GM12878 (cell line): ENCODE measurements at regions not wholly inside any gene's neighbourhood (a gene's known extent, or its start where the extent isn't known, plus 50 kb on each side); places are given as distances from the start of the nearest gene placed in this dataset.

Experiments used
- BMI1 ChIP-seq: fragments of 450-650 bp; IDR thresholded peaks from 2 replicates; pipeline ENCODE4 v1.6.1; 2016; ENCODE audit warnings: mild to moderate bottlenecking, moderate library complexity, borderline replicate concordance
- CREB1 ChIP-seq: IDR thresholded peaks from 2 replicates; pipeline ENCODE4 v1.6.1; 2012; ENCODE audit warnings: low read depth, mild to moderate bottlenecking, inconsistent platforms
- FOXK2 ChIP-seq: fragments of 450-650 bp; IDR thresholded peaks from 2 replicates; pipeline ENCODE4 v1.6.1; 2017; ENCODE audit warnings: mild to moderate bottlenecking, moderate library complexity
- FOXM1 ChIP-seq: IDR thresholded peaks from 2 replicates; pipeline ENCODE4 v1.6.1; 2012; ENCODE audit warnings: low read depth, mild to moderate bottlenecking, inconsistent platforms, low read length, moderate library complexity
- HDAC2 ChIP-seq: fragments of 200-600 bp; sonication (generic); IDR thresholded peaks from 2 replicates; pipeline ENCODE4 v1.6.1; 2017
- IRF4 ChIP-seq: IDR thresholded peaks from 2 replicates; pipeline ENCODE4 v1.6.1; 2011; ENCODE audit warnings: low read depth, low read length
- NFYB ChIP-seq: IDR thresholded peaks from 2 replicates; pipeline ENCODE4 v1.6.1; 2011; ENCODE audit warnings: low read depth, mild to moderate bottlenecking, low read length, improper control_type of control experiment, moderate library complexity; ENCODE audit not compliant: insufficient read depth
- PAX5 ChIP-seq: IDR thresholded peaks from 2 replicates; pipeline ENCODE4 v1.6.1; 2011; ENCODE audit warnings: low read depth, low read length, borderline replicate concordance
- TAF1 ChIP-seq: IDR thresholded peaks from 2 replicates; pipeline ENCODE4 v1.6.1; 2011; ENCODE audit warnings: mild to moderate bottlenecking, low read depth, low read length, borderline replicate concordance
- ZBED1 ChIP-seq: IDR thresholded peaks from 2 replicates; pipeline ENCODE4 v1.6.1; 2016; ENCODE audit warnings: borderline replicate concordance
- TF ChIP-seq, protein P1 (sequence below): IDR thresholded peaks from 2 replicates; pipeline ENCODE4 v1.6.1; 2012; ENCODE audit warnings: mild to moderate bottlenecking, low read depth, low read length
- TF ChIP-seq, protein P2 (sequence below): fragments of 450-650 bp; formaldehyde crosslinking; IDR thresholded peaks from 2 replicates; pipeline ENCODE4 v1.4.0; 2020; ENCODE audit warnings: mild to moderate bottlenecking, moderate library complexity
- TF ChIP-seq, protein P3 (sequence below): fragments of 450-650 bp; IDR thresholded peaks from 2 replicates; pipeline ENCODE4 v1.6.1; 2017; ENCODE audit warnings: antibody characterized with exemption, mild to moderate bottlenecking, moderate library complexity
- TF ChIP-seq, protein P4 (sequence below): fragments of 450-650 bp; formaldehyde crosslinking; IDR thresholded peaks from 2 replicates; pipeline ENCODE4 v1.5.0; 2022; ENCODE audit warnings: mild to moderate bottlenecking, missing genetic modification characterization

DNA sequence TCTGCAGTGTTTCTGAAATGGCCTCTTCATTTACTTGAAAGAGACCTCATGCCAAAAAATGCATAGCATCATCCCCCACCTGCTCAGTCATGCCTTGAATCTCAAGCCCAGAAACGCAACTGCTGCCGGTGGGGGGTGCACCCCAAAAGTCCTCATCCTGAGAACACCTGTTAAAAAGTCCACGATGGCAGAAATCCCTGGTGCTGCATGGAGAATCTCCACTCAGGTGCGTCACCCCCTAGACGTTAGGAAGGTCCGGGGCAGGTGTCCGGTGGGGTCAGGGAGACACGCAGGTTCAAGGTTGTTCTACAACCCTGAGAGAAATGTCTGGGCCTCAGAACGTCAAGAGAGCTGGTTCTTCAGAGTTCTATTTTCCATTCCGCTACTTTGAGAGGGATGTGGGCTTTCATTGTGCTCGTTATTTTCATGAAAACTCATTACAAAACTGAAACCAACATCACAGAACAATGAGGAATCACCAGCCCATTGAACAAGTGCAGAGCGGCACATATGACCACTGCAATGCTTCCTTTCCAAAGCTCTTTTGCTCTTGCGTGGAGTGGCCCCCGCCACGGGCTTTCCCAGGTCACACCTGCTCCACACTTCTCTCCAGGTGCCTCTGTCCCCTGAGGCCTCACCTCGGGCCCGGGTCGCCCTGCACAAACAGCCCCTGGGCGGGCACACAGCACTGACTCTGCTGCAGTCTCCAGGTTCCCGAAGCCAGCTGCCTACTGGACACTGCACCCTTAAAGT lies 201.9 kb downstream of the TOMM20 start (continued):
- TF ChIP-seq, protein P1, sequence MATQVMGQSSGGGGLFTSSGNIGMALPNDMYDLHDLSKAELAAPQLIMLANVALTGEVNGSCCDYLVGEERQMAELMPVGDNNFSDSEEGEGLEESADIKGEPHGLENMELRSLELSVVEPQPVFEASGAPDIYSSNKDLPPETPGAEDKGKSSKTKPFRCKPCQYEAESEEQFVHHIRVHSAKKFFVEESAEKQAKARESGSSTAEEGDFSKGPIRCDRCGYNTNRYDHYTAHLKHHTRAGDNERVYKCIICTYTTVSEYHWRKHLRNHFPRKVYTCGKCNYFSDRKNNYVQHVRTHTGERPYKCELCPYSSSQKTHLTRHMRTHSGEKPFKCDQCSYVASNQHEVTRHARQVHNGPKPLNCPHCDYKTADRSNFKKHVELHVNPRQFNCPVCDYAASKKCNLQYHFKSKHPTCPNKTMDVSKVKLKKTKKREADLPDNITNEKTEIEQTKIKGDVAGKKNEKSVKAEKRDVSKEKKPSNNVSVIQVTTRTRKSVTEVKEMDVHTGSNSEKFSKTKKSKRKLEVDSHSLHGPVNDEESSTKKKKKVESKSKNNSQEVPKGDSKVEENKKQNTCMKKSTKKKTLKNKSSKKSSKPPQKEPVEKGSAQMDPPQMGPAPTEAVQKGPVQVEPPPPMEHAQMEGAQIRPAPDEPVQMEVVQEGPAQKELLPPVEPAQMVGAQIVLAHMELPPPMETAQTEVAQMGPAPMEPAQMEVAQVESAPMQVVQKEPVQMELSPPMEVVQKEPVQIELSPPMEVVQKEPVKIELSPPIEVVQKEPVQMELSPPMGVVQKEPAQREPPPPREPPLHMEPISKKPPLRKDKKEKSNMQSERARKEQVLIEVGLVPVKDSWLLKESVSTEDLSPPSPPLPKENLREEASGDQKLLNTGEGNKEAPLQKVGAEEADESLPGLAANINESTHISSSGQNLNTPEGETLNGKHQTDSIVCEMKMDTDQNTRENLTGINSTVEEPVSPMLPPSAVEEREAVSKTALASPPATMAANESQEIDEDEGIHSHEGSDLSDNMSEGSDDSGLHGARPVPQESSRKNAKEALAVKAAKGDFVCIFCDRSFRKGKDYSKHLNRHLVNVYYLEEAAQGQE, result no peak
- TF ChIP-seq TAF1 (no peak; the same call in 1 of the 2 replicates), BMI1 (peak; percentile 26; the same call in 1 of the 2 replicates), CREB1 (peak; percentile 61), IRF4 (peak; percentile 95), PAX5 (peak; percentile 91), ZBED1 (peak; percentile 90), FOXM1 (peak; percentile 96), NFYB (no peak), HDAC2 (no peak), FOXK2 (no peak)
- TF ChIP-seq, protein P2, sequence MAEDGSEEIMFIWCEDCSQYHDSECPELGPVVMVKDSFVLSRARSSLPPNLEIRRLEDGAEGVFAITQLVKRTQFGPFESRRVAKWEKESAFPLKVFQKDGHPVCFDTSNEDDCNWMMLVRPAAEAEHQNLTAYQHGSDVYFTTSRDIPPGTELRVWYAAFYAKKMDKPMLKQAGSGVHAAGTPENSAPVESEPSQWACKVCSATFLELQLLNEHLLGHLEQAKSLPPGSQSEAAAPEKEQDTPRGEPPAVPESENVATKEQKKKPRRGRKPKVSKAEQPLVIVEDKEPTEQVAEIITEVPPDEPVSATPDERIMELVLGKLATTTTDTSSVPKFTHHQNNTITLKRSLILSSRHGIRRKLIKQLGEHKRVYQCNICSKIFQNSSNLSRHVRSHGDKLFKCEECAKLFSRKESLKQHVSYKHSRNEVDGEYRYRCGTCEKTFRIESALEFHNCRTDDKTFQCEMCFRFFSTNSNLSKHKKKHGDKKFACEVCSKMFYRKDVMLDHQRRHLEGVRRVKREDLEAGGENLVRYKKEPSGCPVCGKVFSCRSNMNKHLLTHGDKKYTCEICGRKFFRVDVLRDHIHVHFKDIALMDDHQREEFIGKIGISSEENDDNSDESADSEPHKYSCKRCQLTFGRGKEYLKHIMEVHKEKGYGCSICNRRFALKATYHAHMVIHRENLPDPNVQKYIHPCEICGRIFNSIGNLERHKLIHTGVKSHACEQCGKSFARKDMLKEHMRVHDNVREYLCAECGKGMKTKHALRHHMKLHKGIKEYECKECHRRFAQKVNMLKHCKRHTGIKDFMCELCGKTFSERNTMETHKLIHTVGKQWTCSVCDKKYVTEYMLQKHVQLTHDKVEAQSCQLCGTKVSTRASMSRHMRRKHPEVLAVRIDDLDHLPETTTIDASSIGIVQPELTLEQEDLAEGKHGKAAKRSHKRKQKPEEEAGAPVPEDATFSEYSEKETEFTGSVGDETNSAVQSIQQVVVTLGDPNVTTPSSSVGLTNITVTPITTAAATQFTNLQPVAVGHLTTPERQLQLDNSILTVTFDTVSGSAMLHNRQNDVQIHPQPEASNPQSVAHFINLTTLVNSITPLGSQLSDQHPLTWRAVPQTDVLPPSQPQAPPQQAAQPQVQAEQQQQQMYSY, result no peak
- TF ChIP-seq, protein P3, sequence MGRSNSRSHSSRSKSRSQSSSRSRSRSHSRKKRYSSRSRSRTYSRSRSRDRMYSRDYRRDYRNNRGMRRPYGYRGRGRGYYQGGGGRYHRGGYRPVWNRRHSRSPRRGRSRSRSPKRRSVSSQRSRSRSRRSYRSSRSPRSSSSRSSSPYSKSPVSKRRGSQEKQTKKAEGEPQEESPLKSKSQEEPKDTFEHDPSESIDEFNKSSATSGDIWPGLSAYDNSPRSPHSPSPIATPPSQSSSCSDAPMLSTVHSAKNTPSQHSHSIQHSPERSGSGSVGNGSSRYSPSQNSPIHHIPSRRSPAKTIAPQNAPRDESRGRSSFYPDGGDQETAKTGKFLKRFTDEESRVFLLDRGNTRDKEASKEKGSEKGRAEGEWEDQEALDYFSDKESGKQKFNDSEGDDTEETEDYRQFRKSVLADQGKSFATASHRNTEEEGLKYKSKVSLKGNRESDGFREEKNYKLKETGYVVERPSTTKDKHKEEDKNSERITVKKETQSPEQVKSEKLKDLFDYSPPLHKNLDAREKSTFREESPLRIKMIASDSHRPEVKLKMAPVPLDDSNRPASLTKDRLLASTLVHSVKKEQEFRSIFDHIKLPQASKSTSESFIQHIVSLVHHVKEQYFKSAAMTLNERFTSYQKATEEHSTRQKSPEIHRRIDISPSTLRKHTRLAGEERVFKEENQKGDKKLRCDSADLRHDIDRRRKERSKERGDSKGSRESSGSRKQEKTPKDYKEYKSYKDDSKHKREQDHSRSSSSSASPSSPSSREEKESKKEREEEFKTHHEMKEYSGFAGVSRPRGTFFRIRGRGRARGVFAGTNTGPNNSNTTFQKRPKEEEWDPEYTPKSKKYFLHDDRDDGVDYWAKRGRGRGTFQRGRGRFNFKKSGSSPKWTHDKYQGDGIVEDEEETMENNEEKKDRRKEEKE, result no peak
- TF ChIP-seq, protein P4, sequence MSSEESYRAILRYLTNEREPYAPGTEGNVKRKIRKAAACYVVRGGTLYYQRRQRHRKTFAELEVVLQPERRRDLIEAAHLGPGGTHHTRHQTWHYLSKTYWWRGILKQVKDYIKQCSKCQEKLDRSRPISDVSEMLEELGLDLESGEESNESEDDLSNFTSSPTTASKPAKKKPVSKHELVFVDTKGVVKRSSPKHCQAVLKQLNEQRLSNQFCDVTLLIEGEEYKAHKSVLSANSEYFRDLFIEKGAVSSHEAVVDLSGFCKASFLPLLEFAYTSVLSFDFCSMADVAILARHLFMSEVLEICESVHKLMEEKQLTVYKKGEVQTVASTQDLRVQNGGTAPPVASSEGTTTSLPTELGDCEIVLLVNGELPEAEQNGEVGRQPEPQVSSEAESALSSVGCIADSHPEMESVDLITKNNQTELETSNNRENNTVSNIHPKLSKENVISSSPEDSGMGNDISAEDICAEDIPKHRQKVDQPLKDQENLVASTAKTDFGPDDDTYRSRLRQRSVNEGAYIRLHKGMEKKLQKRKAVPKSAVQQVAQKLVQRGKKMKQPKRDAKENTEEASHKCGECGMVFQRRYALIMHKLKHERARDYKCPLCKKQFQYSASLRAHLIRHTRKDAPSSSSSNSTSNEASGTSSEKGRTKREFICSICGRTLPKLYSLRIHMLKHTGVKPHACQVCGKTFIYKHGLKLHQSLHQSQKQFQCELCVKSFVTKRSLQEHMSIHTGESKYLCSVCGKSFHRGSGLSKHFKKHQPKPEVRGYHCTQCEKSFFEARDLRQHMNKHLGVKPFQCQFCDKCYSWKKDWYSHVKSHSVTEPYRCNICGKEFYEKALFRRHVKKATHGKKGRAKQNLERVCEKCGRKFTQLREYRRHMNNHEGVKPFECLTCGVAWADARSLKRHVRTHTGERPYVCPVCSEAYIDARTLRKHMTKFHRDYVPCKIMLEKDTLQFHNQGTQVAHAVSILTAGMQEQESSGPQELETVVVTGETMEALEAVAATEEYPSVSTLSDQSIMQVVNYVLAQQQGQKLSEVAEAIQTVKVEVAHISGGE, result no peak
